ENCODE measurements at regions not wholly inside any gene's neighbourhood (a gene's known extent, or its start where the extent isn't known, plus 50 kb on each side); places are given as distances from the start of the nearest gene placed in this dataset.

DNA sequence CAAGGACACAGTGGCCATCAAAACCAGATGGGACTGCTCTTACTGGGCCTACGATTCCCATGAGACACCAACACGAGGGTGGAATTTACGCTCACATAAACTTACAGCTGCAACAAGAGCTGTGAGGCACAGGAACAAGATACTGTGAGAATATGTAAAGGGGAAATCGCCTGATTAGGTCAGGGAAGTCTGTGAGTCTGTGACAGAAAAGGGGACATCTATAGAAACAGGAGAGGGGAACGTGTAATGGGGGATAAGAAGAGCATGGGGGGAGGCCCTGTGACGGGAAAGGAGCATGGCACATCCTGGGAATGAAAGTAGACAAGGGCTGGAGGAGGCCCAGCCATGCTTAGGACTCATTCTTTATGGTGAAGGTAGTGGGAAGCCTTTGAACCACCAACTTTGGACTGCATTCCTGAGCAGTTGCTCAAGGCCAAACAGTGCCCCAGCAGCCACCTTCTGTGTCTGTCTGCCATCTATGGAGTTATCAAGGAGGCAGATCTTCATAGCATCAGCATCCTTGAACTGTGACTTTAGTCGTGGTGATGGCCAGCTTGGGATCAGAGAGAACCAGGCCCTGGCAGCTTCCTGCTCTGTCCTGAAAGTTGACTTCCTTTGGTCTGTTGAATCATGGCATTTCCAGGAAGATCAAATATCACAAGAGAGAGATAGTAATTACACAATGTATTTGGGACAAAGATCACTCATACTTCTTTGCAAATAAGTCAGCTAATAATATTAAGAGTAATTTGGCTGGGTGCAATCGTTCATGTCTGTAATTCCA, 87.9 kb upstream of the FAM169A start:
- no peak for DNase-seq

DNA sequence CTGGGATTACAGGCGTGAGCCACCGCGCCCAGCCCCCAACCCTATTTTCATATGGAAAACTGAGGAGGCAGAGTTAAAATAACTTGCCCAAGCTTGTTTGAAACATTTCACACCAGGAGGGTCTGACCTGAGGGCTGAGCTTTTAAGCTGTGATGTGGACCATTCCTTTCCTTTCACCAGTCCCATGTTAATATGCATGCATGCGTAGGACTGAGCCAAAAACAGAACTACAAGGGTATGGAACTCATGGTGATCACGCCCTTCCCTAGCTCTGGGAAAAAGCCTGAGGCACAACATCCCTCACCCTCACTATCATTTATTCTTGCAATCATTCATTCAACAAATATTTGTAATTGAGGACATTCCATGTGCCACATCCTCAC, 87.4 kb upstream of the FAM169A start:
- DNase-seq: no peak

DNA sequence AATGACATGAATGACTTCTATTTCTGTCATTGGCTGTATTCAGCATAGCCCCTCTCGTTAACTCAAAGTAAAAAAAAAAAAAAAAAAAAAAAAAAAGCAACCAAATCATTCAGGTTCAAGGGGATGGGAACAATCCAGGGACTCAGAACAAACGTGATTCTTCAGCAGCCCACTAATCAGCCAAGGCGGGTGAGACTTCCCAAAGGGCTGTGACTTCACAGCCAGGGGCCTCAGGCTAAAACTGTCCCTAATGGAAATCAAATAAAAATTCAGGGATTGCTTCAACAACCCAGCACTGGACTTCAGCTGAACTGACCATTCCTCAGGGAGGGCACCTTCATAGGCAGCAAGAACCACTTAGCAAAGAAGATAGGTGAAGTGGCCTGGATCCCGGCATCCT, 86.2 kb upstream of the FAM169A start:
- no peak for DNase-seq

DNA sequence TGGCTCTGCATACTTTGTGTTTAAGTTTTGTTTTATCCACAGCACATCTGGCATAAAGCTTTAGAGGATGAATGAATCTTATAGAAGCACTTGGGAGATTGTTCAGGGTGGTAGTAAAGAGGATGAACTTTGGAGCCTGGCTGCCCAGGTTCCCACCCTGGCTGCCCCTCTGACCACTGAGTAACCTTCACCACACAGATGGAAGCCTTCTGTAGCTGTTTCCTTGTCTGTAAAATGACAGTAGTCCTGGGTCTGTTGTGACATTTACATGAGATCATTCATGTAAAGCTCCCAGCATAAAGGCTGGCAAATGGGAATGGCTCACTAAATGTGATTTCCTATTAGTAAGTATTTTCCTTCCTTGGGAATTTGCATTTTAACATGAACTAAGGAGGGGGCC, 85.7 kb upstream of the FAM169A start:
- no peak for DNase-seq

DNA sequence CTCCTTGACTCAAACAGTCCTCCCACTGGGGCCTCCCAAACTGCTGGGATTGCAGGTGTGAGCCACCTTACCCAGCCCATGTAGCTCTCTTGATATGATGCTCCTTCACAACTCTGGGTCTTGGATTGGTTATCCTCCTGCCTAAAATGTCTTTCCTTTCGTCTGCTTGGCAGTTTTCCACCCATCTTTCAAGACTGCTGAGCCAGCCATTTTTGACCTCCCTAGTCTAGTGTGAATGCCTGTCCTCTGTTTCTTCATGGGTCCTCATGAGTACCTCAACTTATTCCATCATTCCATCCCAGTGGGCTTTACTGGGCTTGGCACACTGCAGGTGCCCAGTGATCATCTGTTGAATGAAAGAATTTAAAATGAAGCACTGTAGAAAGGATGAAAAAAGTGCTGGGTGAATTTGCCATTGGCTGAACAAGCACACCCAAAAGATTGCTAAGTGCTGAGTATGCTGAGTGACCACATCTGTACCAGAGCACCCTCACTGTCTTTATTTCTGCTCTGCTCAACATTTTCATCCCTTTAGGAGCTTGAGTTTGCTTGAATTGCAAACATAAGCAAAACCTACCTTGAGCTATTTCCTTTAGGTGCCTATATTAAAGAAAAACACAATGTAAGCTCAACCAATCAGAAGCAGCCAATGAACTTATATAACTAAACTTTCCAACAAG, 84.8 kb upstream of the FAM169A start:
- no peak for DNase-seq

DNA sequence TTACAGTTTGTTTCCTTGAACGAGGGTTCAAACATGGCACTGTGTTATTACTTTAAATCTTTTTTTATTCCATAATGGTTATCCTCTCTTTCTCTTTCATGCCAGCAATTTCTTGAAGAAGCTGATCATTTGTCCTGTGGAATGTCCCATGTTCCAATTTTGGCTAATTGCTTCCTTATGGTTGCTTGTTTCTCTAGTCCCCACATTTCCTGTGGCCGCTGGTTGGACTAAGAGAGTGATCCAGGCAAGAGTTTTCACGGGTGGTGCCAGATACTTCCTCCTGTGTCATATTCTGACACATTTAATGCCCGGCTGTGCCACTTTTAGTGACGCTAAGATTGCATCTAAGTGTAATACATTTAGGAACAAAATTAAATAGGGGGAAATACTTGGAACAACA, 83.8 kb upstream of the FAM169A start:
- no peak for DNase-seq

DNA sequence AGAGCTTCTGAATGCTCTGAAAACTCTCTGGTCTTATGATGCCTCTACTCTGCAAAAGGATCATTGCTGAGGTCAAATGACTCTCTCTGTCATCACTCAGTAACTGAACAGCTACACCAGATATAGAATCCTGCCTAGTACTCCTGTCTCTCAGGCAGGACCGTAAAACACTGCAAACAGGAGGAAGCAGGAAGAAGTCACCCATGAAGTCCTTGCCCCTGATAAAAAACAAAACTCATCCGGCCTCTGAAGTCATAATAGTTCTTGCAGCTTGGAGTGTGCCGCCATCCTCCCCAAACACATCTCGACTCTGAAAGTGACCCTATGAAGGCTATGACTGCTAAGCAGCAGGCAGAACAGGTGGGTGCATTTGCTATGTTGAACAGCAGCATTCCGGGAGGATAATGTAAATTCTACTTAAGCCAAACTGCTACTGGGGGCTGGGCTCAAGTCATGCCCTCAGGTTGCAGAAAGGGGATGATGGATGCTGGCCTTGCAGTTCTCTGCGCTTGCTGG, 81.9 kb upstream of the FAM169A start:
- DNase-seq: no peak

DNA sequence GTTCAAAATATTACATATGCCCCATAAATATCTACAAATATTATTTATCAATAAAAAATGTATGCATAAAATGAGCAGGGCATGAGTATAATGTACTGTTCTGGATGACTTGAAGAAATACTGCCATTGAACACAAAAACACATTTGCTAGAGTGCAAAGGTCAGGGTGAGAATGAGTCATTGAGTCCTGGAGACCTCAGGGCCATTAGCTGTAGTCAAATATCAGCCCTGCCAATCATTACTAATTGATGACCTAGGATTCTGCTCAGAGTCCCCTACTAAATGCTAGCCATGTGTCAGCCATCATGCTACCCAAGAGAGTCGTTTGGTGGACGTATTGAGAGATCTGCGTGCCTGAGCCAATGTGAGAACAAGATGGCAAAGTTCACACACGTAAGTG, 80.3 kb upstream of the FAM169A start:
- DNase-seq: no peak

DNA sequence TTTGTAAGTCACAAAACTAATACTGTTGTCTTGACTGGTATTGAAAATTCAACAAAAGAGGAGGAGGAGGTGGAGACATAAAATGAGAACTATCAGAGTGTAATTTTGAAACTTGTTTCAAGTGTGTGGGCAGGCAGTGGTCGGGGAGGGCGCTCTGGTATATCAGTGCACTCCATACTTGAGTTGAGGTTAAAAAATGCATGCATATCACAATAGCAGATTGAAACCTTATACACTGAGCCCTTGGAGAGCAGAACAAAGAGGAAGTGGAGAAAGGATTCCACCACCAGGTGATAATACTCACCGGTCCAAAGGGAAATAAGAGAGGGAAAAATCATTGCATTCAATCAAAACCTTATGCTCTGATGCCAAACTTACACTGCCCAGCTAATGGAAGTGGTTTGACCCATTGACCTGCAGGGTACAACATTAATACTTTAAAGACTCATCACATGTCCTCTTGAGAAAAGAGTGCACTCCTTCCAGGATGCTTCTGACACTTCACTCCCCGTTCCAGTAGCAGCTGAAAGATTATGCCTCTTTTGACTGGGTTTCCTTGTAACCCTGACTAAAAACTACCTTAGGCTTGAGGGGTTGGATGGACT, 79.5 kb upstream of the FAM169A start:
- DNase-seq: no peak

DNA sequence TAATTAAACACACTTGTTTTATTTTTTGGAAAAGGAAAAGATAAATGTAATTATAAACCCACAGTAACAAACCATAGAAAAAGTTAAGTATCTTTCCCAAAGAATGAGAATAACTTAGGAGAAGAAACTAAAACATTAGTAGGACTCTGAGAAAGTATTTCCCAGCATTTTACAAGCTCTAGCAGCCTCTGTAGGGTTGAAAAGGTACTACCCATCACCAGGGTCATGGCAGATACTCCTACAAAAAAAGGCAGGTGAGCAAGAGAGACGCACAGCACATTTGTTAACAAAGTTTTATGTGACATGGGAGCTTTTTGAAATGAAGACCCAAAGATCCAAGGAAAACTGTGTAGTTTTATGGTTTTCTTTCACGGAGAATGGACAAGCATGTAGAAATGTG, 77.7 kb upstream of the FAM169A start:
- no peak for DNase-seq

DNA sequence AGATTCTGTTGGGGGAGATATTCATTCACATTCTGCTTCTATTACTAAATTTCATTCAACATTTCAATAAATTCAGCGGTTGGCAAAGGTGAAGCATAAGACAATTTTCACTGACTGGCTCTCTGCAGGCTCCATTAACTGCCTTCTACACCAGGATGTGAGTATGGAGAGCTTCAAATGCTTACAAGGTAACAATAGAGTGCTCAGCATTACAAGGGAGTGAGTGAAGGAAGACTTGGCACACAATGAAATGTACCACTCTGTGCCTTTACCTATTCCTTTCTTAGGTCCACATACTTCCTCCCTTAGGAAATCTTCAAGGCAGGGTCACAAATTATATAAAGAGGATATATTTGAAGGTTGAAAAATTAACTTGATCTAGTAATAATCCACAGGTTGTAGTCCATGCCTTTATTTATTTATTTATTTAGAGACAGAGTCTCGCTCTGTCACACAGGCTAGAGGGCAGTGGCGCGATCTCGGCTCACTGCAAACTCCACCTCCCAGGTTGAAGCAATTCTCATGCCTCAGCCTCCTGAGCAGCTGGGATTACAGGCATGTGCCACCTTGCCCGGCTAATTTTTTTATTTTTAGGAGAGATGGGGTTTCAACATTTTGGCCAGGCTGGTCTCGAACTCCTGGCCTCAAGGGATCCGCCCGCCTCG, 76.6 kb upstream of the FAM169A start:
- no peak for DNase-seq

DNA sequence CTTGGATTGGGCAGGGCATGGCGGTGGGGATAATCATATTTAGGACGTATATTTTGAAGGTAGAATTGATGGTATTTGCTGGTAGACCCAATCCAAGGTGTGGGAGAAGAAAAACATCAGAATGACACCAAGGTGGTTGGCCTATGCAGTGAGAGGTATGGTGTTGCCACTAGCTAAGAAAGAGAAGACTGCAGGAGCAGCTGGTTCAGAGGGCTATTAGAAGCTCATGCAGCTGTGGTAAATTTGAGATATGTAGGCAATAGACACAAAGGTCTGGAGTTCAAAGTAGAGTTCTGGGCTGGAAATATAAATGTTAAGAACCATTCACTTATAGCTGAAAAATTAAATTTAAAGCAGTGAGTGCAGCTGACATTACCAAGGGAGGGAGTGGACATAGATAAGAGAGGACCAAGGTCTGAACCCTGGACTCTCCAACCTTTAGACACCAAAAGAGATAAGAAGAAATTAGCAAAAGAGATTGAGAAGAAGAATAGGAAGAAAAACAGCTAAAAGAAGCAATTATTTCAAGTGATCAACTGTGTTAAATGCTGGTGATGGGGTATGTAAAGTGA, 74.7 kb upstream of the FAM169A start:
- no peak for DNase-seq

DNA sequence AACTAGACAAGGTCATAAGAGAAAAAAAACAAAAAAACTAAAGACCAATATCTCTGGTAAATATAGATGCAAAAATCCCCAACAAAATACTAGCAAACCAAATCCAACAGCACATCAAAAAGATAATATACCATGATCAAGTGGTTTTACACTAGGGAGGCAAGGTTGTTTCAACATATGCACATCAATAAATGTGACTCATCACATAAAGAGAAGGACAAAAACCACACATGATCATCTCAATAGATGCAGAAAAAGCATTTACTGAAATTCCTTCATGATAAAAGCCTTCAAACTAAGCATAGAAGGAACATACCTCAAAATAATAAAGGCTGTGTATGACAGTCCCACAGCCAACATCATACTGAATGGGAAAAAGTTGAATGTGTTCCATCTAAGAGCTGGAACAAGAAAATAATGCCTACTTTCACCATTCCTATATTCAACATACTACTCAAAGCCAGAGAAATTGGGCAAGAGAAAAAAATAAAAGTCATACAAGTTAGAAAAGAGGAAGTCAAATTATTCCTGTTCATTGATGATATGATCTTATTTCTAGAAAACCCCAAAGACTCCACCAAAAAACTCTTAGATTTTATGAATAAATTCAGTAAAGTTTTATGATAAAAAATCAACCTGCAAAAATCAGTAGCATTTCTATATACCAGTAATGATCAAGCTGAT, 72.2 kb upstream of the FAM169A start:
- DNase-seq: no peak

DNA sequence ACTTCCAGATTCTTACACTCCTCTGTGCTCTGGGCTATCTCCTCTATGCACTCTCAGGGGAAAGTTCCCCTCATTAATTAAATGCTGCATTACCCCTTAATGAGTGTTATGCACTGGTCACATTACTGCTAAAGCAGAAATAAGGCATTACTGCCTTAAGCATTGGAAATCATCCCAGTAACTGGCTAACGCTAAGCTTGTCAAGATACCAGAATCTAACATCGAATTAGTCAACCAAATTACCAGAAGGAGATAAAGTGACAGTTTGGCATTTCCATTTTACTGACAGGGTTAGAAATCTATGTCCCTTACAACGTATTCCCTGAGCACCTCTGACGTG, 69.5 kb upstream of the FAM169A start:
- no peak for DNase-seq

DNA sequence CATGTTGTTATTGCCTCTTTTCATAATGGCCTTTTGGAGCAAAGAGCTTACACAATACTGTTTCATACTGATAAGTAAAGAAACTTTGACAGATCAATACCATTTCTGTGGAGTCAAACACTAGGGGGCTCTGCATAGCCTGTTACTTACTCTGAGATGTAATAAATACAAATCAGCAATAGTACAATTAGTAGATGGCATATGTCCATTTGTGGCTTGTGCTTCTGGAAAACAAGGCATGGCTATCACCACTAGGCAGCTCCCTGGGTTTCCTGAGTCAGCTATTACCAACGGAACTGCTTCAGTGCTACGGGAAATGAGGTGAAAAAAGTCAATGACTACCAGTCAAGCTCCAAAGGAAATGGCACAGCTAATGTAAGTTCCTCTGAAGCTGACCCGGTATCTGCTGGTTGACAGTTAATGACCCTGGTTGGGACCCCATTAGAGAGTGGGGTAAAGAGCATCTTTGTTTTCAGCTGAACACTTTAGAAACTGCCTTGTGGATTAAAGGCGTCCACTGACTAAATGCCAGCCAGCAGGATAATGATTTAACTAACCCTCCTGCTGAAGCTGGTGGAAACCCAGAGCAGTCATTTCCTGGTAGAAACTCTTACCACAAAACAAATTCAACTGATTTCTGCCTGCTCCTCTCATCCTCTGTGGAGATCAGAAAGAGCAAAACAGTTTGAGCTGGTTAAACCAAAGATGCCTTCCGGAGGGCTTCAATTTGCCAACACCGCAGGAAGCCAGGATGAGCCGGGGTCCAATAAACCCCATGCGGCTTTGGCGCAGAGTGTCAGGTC, 69.0 kb upstream of the FAM169A start:
- DNase-seq: no peak

DNA sequence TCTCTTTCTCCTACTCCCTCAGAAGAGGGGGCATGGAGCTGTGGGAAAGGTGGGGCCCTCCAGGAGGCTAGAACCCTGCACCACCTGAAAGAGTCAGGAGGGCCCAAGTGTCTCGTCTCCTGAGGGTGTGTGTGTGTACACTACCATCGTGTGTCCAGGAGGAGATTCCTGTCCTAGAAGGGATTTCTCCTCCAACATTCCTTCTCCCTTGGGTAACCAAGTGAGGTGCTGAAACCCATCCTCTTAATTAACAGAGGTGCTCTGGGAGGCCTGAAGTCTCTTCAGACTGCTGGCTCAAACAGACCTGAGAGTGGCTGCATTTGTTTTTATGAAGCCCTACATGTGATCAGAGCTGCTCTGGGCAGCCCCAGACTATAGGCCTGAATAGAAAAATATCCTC, 61.1 kb upstream of the FAM169A start:
- DNase-seq: no peak

DNA sequence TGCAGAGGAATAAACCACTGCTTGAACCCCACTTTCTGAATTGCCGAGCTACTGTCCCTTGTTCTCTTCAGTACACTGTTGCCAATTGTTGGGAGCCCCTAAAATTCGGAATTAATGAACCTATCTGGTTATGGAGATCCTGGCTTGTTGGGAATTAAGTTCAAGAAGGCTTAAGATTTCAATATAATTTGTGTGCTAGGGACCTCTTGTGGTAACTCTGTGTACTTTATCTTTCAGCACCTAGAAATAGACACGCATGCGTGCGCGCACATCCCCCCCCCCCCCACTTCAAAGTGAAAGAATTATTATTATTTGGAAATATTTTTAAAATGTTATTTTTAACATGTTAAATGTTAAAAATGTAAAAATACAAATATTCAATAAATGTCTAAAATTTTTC, 53.3 kb upstream of the FAM169A start:
- DNase-seq: peak in 1 of 4 experiments; percentile 2

DNA sequence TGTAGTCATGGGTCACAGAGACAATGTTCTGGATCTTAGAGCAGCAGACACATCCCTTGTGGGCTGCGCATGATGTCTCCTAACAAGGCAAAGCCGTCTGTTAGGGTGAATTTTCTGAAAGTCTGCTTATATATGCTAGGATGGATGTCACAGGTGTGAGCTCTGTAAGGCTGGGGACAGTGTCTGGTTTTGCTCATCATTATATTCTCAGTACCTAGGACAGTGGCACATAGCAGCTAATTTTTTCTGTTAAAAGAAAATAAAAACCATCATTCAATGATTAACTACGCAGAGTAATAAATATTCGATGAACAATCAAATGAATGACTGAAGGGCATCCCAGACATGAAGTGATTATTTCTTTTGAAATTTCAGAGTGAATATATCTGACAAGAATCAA, 52.9 kb upstream of the FAM169A start:
- DNase-seq: no peak

DNA sequence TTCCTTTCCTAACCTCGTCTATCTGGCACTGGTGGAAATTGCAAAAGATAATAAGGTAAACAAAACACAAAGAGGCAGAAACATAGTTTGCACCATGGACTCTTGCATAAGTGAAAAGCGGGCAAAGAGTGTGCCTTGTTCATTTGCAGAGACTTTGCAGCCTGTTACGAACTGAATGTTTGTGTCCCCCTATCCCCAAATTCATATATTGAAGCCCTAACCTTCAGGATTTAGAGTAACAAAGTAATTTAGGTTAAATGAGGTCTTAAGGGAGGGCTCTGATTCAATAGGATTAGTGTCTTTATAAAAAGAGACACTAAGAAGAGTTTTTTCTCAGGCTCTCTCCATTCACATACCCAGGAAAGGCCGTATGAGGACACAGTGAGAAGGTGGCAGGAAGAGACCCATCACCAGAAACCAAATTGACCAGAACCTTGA, 52.1 kb upstream of the FAM169A start:
- no peak for DNase-seq

DNA sequence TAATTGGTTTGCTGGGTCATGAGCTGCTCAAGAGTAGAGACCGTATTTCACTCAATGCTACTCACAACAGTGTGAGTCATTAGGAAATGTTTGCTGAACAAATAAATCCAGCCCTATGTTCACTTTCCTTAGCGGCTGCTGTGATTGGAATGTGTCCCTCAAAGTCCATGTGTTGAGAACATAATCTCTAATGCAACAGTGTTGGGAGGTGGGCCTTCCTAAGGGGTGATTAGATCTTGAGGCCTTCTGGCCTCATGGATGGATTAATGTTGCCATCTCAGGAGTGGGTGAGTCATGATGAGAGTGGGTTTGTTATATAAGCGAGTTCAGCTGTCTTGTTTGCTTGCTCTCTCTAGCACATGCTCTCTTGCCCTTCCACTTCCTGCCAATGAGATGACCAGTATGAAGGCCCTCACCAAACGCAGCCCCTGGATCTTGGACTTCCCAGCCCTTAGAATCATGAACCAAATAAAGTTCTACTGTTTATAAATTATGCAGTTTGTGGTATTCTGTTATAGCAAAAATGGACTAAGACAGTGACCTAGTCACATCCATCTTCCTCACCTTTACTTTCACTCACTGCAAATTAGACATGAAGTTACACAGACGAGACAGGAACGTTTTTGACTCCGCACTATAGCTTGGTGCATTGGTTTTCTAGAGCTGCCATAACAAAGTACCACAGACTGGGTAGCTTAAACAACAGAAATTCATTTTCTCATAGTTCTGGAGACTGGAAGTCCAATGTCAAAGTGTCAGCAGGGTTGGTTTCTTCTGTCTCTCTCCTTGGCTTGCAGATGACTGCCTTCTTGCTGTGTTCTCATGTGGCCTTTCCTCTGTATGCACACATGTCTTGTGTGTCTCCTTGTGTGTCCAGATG, 50.9 kb upstream of the FAM169A start:
- no peak for DNase-seq
